HG03135 (cell line): ENCODE measurements at regions not wholly inside any gene's neighbourhood (a gene's known extent, or its start where the extent isn't known, plus 50 kb on each side); places are given as distances from the start of the nearest gene placed in this dataset.
"Not testable (repeated sequence)": the region's sequence is repeated elsewhere in the genome, so short reads cannot be mapped to it uniquely, and the experiment has no call there.

Source experiments
- ATAC-seq: cut with Tn5 transposase; IDR thresholded peaks from one replicate; pipeline ENCODE4 v1.9.1; 2021; ENCODE audit warnings: mild to moderate bottlenecking, moderate library complexity; ENCODE audit not compliant: unreplicated experiment

GRCh38 chr13:99743094-99743493 is 228.5 kb downstream of the ZIC5 start:
- ATAC-seq, result no peak

GRCh38 chr13:99741960-99742359 is 229.6 kb downstream of the ZIC5 start:
- ATAC-seq, result no peak

- ATAC-seq, result no peak
Measured at GRCh38 chr13:99740251-99740979, 231.2 kb downstream of the ZIC5 start.

- ATAC-seq, result no peak
Measured at GRCh38 chr13:99738626-99739025, 232.9 kb downstream of the ZIC5 start.

DNA sequence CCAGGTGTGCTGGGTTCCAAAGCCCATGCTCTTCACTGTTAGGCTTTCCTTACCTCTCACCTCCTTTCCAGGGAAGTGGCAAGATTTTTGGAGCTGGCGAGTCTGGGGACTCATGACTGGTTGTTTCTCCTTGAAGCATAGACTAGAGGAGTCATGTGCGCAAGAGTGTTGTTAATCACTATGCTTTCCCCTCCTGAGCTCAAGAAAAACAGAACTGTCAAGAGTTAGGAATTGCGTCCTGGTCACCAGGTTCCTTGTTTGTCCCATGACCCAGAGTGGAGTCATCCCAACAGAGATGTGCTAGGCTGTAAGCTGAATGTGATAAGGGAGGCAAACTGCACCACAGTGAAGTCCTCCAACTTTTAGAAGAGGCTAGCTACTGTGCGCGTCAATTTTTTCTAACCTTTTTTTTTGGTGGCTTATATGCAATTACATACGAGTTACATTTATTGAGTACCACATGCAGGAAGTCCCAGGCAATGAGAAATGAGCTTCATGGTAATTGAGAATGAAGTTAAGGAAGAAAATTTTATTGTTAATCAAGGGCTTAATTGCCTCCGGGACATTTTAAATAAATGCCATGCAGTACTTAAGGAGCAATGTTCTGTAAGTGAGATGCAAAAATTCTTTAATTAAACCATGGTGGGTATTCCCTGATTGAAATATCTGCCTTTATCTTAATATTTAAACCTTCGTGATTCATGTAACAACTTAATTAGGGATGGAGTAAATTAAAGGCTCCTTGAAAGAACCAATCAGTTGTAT is 233.9 kb downstream of the ZIC5 start:
- ATAC-seq, result no peak

DNA sequence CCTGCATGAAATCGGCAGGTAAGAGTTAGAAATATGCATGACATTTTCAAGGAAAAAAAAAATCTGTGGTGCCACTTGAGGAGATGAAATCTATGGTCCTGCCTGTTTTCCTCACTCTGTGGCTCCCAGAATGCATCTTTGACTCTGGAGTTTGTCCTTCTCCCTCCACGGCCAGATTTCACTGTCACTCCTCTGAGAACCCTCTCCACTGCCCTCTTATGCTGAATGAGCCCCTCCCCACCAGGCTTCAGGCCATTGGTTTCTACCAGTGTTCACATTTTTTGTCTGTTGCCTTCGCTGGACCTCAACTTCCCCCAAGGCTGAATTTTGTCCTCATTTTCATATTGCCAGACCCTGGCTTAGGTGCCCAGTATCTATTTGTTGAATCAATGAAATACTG is 235.0 kb downstream of the ZIC5 start:
- ATAC-seq, result no peak

DNA sequence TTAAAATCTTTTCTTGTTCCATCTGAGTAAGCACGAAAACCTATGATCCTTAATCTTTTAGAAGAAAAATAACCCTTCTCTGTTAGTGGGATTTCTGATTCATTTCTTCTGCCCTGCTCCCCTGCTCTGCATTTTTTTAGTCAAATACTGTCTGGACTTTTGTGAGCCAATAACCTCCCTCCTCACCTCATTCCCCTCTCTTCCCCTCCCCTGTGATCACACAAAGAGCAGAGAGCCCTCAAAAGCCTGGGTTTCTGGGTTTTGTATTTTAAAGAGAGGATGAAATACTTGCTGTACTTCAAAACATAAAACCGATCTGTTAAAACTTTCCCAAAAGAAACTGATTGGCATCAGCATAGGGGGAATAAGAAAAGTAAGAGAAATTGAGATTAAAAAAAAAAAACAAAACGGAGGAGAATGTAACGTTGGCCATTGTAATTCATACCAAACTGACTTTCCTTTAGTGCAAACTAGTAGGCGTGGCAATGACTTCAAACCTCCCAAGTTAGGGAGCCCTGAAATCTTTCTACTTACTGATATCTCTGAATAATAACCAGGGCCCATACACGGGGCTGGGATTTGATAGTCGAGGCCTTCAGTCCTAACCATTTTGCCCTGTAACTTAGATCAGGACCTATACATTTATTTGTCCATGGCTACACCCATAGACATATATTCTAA is 232.9 kb downstream of the TM9SF2 start:
- no peak for ATAC-seq

DNA sequence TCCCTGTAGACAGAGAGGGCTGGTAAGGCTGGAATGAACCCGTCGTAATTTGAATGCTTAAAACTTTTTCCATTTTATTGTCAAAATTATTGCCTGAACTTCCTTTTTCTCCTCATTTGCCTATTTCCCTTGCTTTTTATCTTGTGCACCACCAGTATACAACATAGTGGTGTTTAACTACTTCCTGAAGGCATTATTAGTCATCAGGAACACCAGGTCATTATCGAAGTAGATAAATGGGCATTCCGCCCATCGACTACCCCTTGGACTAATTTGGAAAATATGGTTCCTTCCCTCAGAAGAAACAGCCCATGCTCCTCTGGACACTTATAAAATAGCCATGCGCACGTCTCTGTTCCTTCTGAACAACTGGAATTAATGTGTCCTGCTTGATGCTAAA is 232.1 kb downstream of the TM9SF2 start:
- no peak for ATAC-seq

DNA sequence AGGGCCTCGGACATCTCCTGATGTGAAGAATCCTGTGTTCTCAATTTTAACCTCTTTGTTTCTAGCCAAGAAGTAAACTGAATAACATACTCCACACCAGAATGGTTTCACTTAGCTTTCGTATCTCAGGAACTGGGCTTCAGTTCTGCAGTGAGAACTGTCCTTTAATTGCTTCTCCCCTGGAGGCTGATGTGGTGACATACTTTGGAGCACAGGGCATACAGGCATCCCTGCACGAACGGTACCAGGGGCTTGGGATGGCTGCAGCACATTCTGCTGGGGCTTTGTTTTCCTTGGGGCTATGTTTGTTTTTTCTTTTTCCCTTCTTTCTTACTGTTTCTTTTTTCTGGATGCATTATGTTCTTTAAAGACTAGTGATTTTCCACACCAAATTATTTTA is 230.5 kb downstream of the TM9SF2 start:
- ATAC-seq, result no peak

DNA sequence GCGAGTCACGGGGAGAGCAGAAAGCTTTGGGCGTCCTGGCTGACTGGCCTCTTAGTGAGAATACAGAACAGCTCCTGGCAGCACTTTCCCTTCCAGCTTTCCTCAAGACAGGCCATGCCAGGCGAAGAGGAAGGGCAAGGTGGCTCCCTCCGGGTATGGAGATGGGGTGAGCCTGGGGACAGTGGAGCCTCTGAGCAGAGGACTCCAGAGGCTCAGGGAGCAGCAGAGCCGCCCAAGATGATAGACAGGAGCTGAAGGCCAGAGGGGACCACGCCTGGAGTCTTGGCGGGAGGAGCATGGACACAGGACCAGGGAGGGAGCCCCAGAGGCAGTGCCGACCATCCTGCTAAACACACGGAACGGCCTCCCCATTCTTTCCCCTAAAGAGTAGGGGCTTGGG is 229.1 kb downstream of the TM9SF2 start:
- ATAC-seq, result no peak

- ATAC-seq, result no peak
Measured at GRCh38 chr13:99729745-99730144, 228.5 kb downstream of the TM9SF2 start.

DNA sequence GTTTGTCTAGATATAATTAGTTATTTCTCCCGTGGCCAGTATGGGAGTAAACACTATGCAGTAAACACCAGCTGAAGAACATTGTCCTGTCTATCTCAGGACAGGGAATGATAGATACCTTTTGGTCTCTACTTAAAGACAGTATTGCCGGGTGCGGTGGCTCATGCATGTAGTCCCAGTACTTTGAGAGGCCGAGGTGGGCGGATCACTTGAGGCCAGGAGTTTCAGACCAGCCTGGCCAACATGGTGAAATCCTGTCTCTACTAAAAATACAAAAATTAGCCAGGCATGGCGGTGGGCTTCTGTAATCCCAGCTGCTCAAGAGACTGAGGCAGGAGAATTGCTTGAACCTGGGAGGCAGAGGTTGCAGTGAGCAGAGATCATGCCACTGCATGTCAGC is 226.4 kb downstream of the TM9SF2 start:
- ATAC-seq, result not testable (repeated sequence)

DNA sequence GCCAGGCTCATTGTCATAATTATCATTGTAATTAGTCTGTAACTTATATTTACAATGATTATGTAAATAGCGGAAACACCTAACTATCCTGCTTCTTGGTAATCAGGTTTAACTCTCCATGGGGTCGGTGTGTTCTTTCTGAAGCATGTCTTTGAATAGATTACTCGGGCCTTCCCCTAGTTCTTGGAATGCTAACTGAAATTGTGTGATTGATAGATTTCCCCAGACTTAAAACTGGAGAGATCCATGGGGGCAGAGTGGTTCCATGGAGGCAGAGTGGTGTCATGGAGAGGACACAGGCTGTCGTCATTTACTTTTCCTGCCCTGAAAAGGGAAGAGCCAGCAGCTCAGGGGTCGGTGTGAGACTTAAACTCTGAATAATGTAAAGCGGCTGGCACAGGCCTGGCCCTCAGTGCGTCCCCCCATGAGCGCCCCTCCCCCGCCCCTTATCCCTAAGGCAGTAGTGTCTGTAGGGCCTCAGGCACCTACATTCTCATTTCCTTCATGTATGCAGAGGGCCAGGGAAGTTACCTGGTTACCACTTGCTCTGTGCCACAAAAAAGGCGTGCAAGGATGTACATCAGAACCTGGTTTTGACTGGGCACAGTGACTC is 225.1 kb downstream of the TM9SF2 start:
- no peak for ATAC-seq

GRCh38 chr13:99725644-99726043 is 224.4 kb downstream of the TM9SF2 start:
- ATAC-seq, result no peak

DNA sequence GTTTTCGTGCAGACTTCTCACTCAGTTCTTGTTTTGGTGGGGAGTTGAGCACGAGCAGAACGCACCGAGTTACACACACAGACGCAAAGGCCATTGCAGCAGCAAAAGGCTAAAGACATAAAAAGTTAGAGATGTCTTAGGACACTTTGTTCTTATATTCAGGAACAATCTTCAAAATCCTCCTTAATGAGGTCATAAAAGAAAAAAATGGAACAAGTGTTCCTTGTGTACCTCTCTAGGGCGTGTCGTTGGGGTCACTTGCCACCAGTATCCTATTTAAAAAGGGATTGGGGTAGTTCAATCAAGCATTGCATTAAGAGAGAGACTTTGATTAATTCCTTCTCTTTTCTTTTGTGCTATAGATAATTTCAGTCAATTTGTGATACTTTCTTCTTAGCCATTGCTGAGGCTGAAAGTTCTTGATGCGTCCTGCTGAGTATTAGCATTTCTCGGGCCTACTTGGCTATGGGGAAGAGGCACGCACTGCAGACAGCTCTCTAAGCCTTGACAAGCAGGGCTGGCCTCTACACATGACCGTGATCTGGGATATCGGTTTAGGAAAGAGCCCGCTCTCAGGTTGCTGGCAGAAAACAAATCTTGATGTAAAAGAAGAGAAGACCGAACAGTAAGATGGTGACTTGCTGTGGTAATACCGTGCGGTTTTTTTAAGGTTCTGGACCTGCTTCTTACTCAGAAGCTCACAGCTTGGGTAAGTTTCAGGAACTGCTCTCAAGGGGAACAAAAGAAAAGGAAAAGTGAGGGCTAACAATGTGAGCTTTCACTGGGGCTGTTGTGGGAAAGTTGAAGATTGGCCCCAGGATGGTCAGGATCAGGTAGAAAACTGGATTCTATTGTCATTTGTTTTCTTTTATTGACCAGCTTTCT is 223.6 kb downstream of the TM9SF2 start:
- no peak for ATAC-seq

DNA sequence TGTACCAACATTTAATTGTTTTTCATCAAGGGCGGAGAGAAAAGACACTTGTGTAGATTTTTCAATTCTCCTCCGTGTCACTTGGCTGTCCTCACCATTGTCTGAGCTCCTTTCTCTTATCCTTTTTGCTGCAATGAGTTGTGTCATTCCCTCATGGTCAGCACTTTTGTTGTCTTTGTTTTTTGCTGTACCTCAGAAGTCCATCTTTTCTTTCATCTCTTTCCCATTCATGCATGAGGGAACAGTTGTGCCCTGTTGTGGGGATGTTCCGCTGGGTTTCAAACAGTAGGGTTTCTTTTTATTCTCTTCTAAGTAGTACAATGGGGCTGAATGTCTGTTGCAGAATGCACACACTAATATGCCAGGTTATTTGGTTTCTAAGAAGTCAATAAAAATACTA is 222.6 kb downstream of the TM9SF2 start:
- no peak for ATAC-seq

DNA sequence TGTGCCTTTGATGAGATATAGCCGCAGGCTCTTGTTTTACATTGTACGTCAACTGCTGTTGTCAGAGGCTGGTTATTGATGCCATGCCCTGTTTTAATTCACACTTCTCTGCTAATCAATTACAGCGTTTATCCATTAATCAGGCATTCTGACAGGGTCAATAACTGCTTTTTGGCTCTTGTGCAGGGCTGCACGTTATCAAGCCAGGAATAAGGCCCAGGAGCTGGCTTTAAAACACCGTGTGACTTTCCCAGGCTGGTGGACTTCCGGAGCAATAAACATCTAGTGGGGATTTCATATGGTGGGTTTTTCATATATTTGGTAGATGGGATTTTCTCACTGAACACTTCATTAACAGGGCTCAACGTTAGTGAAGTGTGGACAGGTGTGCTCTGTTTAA is 221.7 kb downstream of the TM9SF2 start:
- no peak for ATAC-seq

DNA sequence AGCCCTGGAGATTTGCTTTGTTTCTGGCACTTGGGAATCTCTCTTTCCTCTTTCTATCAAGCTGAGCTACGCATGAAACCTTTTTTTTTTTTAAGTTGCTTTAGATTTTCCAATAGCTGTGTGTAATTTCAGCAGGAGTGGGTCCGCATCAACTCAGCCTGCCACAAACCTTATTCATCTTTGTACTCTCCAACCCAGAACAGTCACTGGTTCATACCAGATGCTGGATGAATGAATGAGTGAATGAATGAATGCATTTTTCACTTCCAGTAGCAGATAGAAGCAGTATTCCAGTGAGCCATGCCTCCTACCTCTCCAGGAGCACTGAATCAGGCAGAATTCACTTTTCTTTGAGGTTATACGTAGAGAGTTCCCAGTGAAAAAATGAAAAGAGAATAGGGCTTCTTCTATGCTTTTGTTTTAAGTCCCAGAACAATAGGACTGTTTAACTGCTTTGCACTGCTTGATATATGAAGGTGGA is 221.1 kb downstream of the TM9SF2 start:
- ATAC-seq, result no peak

- ATAC-seq, result no peak
Measured at GRCh38 chr13:99721606-99722337, 220.5 kb downstream of the TM9SF2 start.
